Adrenal gland (tissue), 5 donors: ENCODE measurements at regions not wholly inside any gene's neighbourhood (a gene's known extent, or its start where the extent isn't known, plus 50 kb on each side); places are given as distances from the start of the nearest gene placed in this dataset.

Experiments
- POLR2A ChIP-seq, 2 donors: fragments of 450-650 bp; IDR thresholded peaks; one replicate each; pipeline ENCODE4 v1.6.1; 2017; ENCODE audit warnings: antibody characterized with exemption in 2 of 2, mild to moderate bottlenecking in 2 of 2, moderate library complexity in 1 of 2
- TF ChIP-seq, protein P1 (sequence below), 6 experiments: fragments of 450-650 bp in 4 of 6; fragments of 200-600 bp in 2 of 6; sonication (generic) in 1 of 6; IDR thresholded peaks; 1 replicate in 5 of 6; 2 replicates in 1 of 6; pipeline versions ENCODE4 v1.5.1 to v1.8.0; 2016 to 2021; ENCODE audit warnings: antibody characterized with exemption in 6 of 6, mild to moderate bottlenecking in 2 of 6, moderate library complexity in 1 of 6
- donor health status: DM: no; HTN: no; CAD: no.

GRCh38 chr6:169866140-169866534 lies 114.7 kb downstream of the ERMARD start:
- no peak for TF ChIP-seq POLR2A (IDR thresholded peaks at IDR 0.05)
- TF ChIP-seq, protein P1, sequence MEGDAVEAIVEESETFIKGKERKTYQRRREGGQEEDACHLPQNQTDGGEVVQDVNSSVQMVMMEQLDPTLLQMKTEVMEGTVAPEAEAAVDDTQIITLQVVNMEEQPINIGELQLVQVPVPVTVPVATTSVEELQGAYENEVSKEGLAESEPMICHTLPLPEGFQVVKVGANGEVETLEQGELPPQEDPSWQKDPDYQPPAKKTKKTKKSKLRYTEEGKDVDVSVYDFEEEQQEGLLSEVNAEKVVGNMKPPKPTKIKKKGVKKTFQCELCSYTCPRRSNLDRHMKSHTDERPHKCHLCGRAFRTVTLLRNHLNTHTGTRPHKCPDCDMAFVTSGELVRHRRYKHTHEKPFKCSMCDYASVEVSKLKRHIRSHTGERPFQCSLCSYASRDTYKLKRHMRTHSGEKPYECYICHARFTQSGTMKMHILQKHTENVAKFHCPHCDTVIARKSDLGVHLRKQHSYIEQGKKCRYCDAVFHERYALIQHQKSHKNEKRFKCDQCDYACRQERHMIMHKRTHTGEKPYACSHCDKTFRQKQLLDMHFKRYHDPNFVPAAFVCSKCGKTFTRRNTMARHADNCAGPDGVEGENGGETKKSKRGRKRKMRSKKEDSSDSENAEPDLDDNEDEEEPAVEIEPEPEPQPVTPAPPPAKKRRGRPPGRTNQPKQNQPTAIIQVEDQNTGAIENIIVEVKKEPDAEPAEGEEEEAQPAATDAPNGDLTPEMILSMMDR (IDR thresholded peaks at IDR 0.05) = no peak
